G401.6 (cell line): ENCODE measurements at regions not wholly inside any gene's neighbourhood (a gene's known extent, or its start where the extent isn't known, plus 50 kb on each side); places are given as distances from the start of the nearest gene placed in this dataset.

Experiments
- FAIRE-seq: peaks from 2 replicates; lab custom pipeline; 2012; peaks lifted over from hg19 to GRCh38; lab: Jason Lieb, UNC

GRCh38 chr3:28739647-28740046 lies 391.0 kb upstream of the AZI2 start:
- FAIRE-seq: no peak

DNA sequence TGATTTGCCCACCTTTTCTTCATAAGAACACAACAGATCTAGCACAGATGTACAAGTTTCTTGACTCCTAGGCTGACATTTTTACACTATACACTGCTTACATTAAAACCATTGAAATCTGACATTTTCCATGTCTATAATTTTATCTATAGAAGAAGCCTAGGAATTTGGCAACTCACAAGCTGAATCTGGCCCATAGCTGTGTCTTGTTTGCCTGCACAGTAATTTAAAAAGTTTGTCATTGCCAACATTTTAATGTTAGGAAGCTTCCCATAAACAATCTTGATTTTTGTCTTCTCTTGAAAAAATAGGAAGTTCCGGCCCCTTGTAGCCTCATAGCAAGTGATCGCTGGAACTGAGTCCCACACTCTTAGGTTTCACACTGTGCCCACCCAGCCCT lies 394.6 kb upstream of the AZI2 start:
- no peak for FAIRE-seq

- FAIRE-seq: no peak
Measured at GRCh38 chr3:28743831-28744230, 395.2 kb upstream of the AZI2 start.

DNA sequence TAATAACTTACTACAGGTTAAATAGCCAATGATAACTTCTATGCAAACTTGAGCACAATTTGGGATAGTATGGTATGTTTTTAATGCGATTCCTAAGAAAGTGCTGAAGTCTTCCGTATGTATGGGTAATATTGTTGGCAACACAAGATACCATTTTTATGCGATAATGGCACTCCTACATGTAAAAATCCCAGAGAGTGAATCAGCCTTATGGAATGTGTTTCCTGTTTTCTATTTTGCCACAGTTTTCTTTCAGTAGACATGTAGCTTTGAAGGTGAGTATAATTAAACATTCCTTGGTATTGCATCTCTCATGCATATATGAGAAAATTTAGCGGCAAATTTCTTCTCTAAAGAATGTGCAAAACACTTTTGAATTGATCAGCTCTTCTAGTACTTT lies 396.8 kb upstream of the AZI2 start:
- FAIRE-seq: no peak

GRCh38 chr3:28745916-28746617 lies 397.4 kb upstream of the AZI2 start:
- no peak for FAIRE-seq

DNA sequence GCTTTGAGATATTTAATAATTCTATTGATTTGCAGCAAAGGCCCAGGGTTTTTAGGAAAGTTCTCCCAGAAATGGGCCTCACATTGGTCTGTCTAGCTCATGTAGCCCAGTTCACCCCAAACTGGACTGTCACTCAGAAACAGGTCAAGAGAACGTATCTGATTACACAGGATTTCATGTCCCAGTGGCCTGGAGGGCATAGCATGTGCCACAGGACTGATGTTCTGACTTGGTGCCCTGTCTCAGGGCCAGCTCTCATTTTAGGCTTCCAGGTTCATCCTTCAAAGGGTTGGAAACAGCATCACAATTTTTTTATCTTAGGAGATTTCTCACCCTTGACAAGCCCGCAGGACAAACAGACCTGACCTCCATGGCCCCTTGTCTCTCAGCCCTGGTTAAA lies 398.4 kb upstream of the AZI2 start:
- no peak for FAIRE-seq

GRCh38 chr3:28751864-28752263 lies 403.2 kb upstream of the AZI2 start:
- no peak for FAIRE-seq

DNA sequence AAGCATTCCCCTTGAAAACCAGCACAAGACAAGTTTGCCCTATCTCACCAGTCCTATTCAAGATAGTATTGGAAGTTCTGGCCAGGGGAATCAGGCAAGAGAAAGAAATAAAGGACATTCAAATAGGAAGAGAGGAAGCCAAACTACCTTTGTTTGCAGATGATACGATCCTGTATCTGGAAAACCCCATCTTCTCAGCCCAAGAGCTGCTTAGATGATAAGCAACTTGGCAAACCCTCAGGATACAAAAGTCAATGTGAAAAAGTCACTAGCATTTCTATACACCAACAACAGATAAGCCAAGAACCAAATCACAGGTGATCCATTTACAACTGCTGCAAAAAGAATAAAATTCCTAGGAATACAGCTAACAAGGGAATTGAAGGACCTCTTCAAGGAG lies 403.7 kb upstream of the AZI2 start:
- no peak for FAIRE-seq

DNA sequence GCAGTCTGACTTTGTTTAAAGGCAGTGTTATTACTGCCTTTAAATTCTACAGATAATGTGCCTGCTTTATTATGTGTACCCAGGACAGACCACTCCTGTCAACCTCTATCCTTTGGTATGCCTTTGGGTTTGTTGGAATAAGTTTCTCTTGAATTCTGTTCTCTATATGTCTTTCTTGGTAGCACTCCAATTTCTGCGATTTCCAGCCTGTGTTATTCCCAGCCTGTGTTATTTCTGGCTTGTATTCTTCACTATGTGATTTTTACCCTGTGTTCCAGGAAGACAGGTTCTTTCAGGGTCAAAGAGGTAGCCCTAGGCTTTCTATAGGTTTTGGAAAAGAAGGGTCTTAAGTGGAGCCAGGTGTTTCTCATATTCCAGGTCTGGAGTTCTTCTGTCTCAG lies 407.4 kb upstream of the AZI2 start:
- no peak for FAIRE-seq

GRCh38 chr3:28758115-28758514 lies 409.5 kb upstream of the AZI2 start:
- FAIRE-seq: no peak

GRCh38 chr3:28761375-28761774 lies 412.8 kb upstream of the AZI2 start:
- FAIRE-seq: no peak

DNA sequence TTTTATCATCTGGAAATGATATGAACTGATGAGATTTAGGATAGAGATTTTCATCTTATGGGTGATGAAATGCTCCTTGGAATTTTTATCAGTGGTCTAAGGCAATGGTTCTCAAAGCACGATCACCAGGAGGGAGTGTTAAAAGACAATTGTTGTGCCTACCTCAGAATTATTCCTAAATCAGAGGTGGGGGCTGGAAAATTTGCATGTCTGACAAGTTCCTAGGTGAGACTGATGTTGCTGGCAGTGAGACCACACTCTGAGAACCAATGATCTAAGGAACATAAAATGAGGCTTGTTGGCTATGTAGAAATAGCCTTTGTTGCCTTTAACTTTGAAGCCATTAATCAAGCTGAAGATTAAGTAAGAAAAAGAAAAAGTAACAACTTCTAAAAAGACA lies 416.6 kb upstream of the AZI2 start:
- FAIRE-seq: no peak

GRCh38 chr3:28768439-28768838 lies 419.8 kb upstream of the AZI2 start:
- FAIRE-seq: no peak

DNA sequence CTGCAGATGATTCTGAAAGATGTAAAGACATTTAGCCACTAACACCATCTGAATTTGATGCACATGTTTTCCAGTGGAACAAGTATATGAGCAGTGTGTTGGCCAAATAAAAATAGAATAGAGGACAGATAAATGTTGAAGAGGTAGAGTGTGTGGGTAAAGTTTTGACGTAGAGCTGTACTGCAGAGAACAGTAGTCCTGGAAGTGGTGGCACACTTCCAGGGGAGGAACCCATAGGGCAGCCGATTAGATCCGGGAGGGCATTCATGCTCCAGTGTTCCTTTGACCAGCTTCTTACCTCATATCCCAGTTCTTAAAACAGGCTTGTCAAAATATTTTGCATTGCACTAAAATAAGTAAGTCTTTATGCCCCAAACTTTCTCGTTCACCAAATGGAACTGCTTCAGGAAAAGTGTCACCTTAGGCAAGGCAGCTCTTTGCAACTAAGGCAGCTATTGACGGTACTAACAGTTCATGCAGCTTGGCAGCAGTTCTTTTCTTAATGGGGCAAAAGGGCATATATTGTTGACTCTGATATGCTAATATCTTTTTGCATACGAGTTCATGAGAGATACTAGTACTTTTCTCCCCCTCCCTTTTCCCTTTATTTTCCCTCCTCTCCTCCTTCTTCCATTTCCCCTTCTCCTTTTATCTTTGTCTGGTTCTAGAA lies 429.3 kb upstream of the AZI2 start:
- no peak for FAIRE-seq

- no peak for FAIRE-seq
Measured at GRCh38 chr3:28780480-28780879, 431.9 kb upstream of the AZI2 start.

DNA sequence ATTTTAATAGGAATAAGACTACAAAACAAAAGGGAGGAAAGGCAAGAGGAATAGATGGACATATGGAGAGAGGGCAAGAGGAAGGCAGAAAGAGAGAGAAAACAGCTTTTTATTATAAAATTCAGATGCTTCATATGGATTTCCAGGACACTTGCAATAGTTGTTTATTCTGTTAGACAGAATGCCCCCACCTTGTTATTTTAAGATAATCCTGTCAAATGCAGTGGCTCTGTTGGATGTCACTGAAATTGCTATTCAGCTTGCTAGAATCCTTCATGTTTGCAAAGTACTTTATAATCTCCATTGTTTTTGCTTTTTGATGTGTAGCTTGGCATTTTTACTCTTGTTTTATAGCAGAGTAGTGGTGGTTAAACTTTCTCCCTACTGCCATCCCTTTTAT lies 432.4 kb upstream of the AZI2 start:
- no peak for FAIRE-seq

DNA sequence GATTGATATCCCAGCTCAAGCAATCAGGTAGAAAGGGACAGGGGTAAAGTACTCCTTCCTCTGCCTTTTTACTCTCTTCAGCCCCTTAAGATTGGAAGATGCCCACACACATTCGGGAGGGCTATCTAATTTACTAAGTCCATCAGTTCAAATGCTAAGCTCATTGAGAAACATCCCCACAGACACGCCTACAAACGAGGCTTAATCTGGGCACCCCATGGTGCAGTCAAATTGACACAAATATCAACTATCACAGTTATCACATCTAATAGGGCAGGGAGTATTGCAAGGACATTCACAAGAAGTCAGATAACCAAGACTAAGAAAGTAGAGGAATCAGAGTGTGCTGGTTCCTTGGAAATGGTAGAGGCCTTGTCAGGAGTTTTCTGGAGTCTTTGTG lies 437.8 kb upstream of the AZI2 start:
- FAIRE-seq: no peak

DNA sequence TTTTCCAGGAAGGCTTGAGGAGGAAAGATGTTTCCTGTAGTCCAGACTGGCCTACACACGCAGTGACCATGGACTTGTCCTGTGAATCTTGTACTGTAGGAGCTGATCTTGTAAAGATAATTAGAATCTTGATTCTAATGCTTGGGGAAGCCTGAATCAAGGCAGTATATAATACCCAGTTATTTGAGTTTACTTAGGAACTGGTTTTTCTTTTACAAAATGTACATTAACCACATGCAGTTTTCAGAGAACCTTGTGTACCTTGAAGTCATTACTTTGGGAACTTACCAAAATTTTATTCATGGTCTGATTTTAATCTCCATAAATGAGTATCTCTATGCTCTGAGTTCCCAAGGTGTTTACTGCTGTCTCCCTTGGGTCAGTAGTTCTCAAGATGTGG lies 439.9 kb upstream of the AZI2 start:
- FAIRE-seq: no peak

DNA sequence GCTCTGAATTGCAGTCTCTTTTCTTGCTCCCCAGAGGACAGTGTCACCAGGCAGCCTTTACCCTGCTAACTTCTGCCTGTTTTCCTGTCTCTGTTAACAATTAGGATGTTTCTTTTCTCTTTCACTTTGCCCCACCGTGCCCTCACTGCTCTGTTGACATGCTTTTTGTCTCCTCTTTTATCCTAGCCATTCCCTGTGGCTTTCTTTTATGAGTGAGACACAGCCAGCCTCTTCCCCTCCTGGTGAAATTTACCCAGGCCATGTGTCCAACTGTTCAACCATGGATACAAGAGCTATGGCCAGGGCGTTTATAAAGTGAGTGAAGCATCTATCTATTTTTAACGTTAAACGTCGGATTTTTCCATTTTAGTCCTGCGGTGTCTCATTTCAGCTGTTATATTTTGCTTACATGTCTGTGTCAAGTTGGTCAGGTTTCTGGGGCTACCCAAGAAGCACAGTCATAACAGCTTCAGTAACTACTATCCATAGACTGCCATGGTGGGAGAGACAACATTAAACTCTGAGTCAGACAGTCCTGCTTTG lies 443.2 kb upstream of the AZI2 start:
- FAIRE-seq: no peak

- no peak for FAIRE-seq
Measured at GRCh38 chr3:28792604-28793003, 444.0 kb upstream of the AZI2 start.

DNA sequence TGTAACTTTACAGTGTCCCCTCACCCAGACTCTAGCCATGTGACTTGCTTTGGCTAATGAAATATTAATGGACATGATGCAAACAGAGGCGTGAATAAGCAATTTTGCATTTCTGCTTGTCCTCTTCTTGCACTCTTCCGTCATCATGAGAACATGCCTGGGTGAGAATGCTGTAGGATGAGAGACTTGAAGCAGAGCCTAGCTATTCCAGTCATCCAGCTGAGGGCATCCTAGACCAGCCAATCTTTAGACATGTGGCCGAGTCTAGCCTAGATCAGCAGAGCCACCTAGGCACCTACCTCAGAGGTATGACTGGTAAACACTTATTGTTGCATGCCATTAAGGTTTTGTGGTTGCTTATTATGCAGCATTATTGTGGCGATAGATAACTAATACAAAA lies 450.5 kb upstream of the AZI2 start:
- no peak for FAIRE-seq

DNA sequence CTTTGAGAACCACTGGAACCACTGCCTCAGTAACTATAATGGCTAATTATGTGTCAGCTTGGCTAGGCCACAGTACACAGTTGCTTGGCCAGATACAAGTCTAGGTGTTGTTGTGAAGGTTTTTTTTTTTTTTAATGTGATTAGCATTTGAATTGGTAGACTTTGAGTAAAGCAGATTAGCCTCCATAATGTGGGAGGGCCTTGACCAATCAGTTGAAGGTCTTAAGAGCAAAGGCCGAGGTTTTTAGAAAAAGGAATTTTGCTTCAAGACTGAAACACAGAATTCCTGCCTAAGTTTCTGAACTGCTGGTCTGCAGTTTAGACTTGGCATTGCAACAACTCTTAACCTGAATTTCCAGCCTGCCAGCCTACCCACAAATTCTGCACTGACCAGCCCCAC lies 451.6 kb upstream of the AZI2 start:
- FAIRE-seq: no peak

GRCh38 chr3:28808068-28808467 lies 459.4 kb upstream of the AZI2 start:
- FAIRE-seq: no peak

GRCh38 chr3:28816017-28816416 lies 464.9 kb upstream of the RBMS3 start:
- no peak for FAIRE-seq
